ENCODE measurements at regions not wholly inside any gene's neighbourhood (a gene's known extent, or its start where the extent isn't known, plus 50 kb on each side); places are given as distances from the start of the nearest gene placed in this dataset.
"Not testable (repeated sequence)": the region's sequence is repeated elsewhere in the genome, so short reads cannot be mapped to it uniquely, and the experiment has no call there.

GRCh38 chr20:30497191-30497590, 760.3 kb upstream of the DEFB115 start:
- H3K27ac ChIP-seq (ENCODE audit: insufficient read depth, low read length); intact Hi-C loops (cut with micrococcal nuclease); H2BK5ac ChIP-seq (ENCODE audit: low read depth, low read length, poor library complexity, severe bottlenecking); H3K4me2 ChIP-seq (ENCODE audit: low read depth, low read length); dilution Hi-C loops (cut with HindIII; ENCODE audit: low sequenced_read_pairs, unreplicated experiment); H4K5ac ChIP-seq (ENCODE audit: low read depth, low read length); H3K9me3 ChIP-seq (ENCODE audit: control insufficient read depth, insufficient read depth, low read length); H3K14ac ChIP-seq (replicated peaks; ENCODE audit: low read depth, low read length); H4K91ac ChIP-seq (ENCODE audit: insufficient read depth, low read depth, low read length); H3K9ac ChIP-seq (ENCODE audit: low read depth, low read length); DNase-seq; H4K20me1 ChIP-seq (ENCODE audit: insufficient read depth, low read length); H2AK9ac ChIP-seq (replicated peaks; ENCODE audit: low read depth, low read length, poor library complexity); H3K4ac ChIP-seq (ENCODE audit: low read depth, low read length); H3K56ac ChIP-seq (ENCODE audit: extremely low read depth, insufficient read depth, low read length); H2BK20ac ChIP-seq (ENCODE audit: low read depth, low read length); BruUV-seq (replicated peaks); H3K23ac ChIP-seq (ENCODE audit: low read depth, low read length); H4K8ac ChIP-seq (ENCODE audit: low read depth in 2 of 2, low read length in 2 of 2); H3K36me3 ChIP-seq (ENCODE audit: control insufficient read depth, insufficient read depth, low read length); H3K4me3 ChIP-seq (ENCODE audit: insufficient read depth, low read depth, low read length); H3K27me3 ChIP-seq (ENCODE audit: control insufficient read depth, insufficient read depth, low read length); H3K18ac ChIP-seq (ENCODE audit: low read depth, low read length); in situ Hi-C loops (cut with MboI; ENCODE audit: low sequenced_read_pairs); POLR2A ChIA-PET (ENCODE audit: unreplicated experiment); H3K79me1 ChIP-seq (ENCODE audit: low read depth in 1 of 2, low read length in 2 of 2); H2BK120ac ChIP-seq (ENCODE audit: low read depth, low read length); H2BK15ac ChIP-seq (ENCODE audit: low read depth, low read length); H3K4me1 ChIP-seq (ENCODE audit: control insufficient read depth, insufficient read depth, low read length); H3K9me1 ChIP-seq (ENCODE audit: insufficient read depth, low read length); H2AFZ ChIP-seq (replicated peaks; ENCODE audit: low read length, poor library complexity); CTCF ChIA-PET; H2AK5ac ChIP-seq (ENCODE audit: low read depth, low read length); ATAC-seq (ENCODE audit: low read depth): not testable (repeated sequence)
- 100% methylated on average over 1 of the region's 15 CpGs; no CpG with 5 or more reads in 1 of the 2 experiments for WGBS, 2 experiments (ENCODE audit: extremely low coverage in 2 of 2, insufficient read length in 1 of 2)
